Neural cell (in vitro differentiated cells): ENCODE measurements at regions not wholly inside any gene's neighbourhood (a gene's known extent, or its start where the extent isn't known, plus 50 kb on each side); places are given as distances from the start of the nearest gene placed in this dataset.

Experiments
- H2AFZ ChIP-seq: fragments of 200-600, 300-800 bp; sonication (generic), shearing (Covaris generic); 2 replicates; pipeline ENCODE4 v1.6.0; 2014; ENCODE audit warnings: low read depth, mild to moderate bottlenecking, antibody characterized with exemption, low read length, moderate library complexity
- H3F3A ChIP-seq: fragments of 200-600 bp; shearing (Covaris generic); 2 replicates; pipeline ENCODE4 v1.6.1; 2016; ENCODE audit warnings: mild to moderate bottlenecking, moderate library complexity, mixed read lengths, antibody characterized with exemption, low read length; ENCODE audit not compliant: insufficient read depth, poor library complexity, severe bottlenecking
- H3K27ac ChIP-seq: fragments of 200-600, 300-800 bp; sonication (generic), shearing (Covaris generic); 2 replicates; pipeline ENCODE4 v1.5.1; 2014; ENCODE audit warnings: mild to moderate bottlenecking, low read length, moderate library complexity
- H3K27me3 ChIP-seq: fragments of 300-800, 200-600 bp; sonication (generic), shearing (Covaris generic); 2 replicates; pipeline ENCODE4 v1.6.0; 2014; ENCODE audit warnings: mild to moderate bottlenecking, low read depth, low read length, moderate library complexity; ENCODE audit not compliant: insufficient read depth
- H3K36me3 ChIP-seq: fragments of 300-800, 200-600 bp; sonication (generic), shearing (Covaris generic); 2 replicates; pipeline ENCODE4 v1.5.1; 2014; ENCODE audit warnings: mild to moderate bottlenecking, antibody characterized with exemption, low read length, moderate library complexity; ENCODE audit not compliant: insufficient read depth
- H3K4me2 ChIP-seq: fragments of 300-800, 200-600 bp; sonication (generic), shearing (Covaris generic); 2 replicates; pipeline ENCODE4 v1.6.0; 2014; ENCODE audit warnings: mild to moderate bottlenecking, low read length
- H3K4me3 ChIP-seq: fragments of 300-800, 200-600 bp; sonication (generic), shearing (Covaris generic); 2 replicates; pipeline ENCODE4 v1.5.1; 2014; ENCODE audit warnings: mild to moderate bottlenecking, low read length, moderate library complexity
- H3K79me2 ChIP-seq: fragments of 200-600 bp; shearing (Covaris generic); replicated peaks from 2 replicates; pipeline ENCODE4 v1.6.0; 2014; ENCODE audit warnings: mild to moderate bottlenecking, low read length, moderate library complexity; ENCODE audit not compliant: insufficient read depth
- H3K9ac ChIP-seq: fragments of 300-800, 200-600 bp; sonication (generic), shearing (Covaris generic); 2 replicates; pipeline ENCODE4 v1.6.1; 2016; ENCODE audit warnings: mild to moderate bottlenecking, low read length, mixed read lengths
- H3K9me2 ChIP-seq: fragments of 200-600 bp; shearing (Covaris generic); 2 replicates; pipeline ENCODE4 v1.6.1; 2016; ENCODE audit warnings: mild to moderate bottlenecking, low read length, mixed read lengths; ENCODE audit not compliant: insufficient read depth
- H3K9me3 ChIP-seq: fragments of 200-600, 300-800 bp; sonication (generic), shearing (Covaris generic); 2 replicates; pipeline ENCODE4 v1.6.1; 2016; ENCODE audit warnings: mild to moderate bottlenecking, mixed run types, low read length, moderate library complexity, mixed read lengths
- H4K20me1 ChIP-seq: fragments of 200-600 bp; shearing (Covaris generic); 2 replicates; pipeline ENCODE4 v1.6.1; 2016; ENCODE audit warnings: mild to moderate bottlenecking, mixed run types; ENCODE audit not compliant: insufficient read depth
- CTCF ChIP-seq: fragments of 450-650 bp; IDR thresholded peaks from 2 replicates; pipeline ENCODE4 v1.5.1; 2014; ENCODE audit warnings: antibody characterized with exemption, mild to moderate bottlenecking, moderate library complexity; ENCODE audit not compliant: poor library complexity, severe bottlenecking
- EP300 ChIP-seq: fragments of 450-650 bp; conservative IDR thresholded peaks from 2 replicates; pipeline ENCODE4 v1.6.1; 2014; ENCODE audit warnings: antibody characterized with exemption, mild to moderate bottlenecking, moderate library complexity; ENCODE audit not compliant: poor library complexity, severe bottlenecking
- EZH2 ChIP-seq: fragments of 200-600, 300-800 bp; shearing (Covaris generic), sonication (generic); IDR thresholded peaks from 2 replicates; pipeline ENCODE4 v1.6.1; 2014; ENCODE audit warnings: antibody characterized with exemption, low read length, borderline replicate concordance, mild to moderate bottlenecking; ENCODE audit not compliant: insufficient read depth, poor library complexity, severe bottlenecking
- MXI1 ChIP-seq: fragments of 450-650 bp; conservative IDR thresholded peaks from 2 replicates; pipeline ENCODE4 v1.6.1; 2014; ENCODE audit warnings: antibody characterized with exemption, mild to moderate bottlenecking; ENCODE audit not compliant: poor library complexity, severe bottlenecking
- POLR2AphosphoS5 ChIP-seq: IDR thresholded peaks from 2 replicates; pipeline ENCODE4 v1.6.1; 2012
- RAD21 ChIP-seq: fragments of 450-650 bp; conservative IDR thresholded peaks from 2 replicates; pipeline ENCODE4 v1.6.1; 2014; ENCODE audit warnings: antibody characterized with exemption, mild to moderate bottlenecking, moderate library complexity
- REST ChIP-seq: IDR thresholded peaks from 2 replicates; pipeline ENCODE4 v1.6.1; 2012; ENCODE audit warnings: borderline replicate concordance
- SMC3 ChIP-seq: fragments of 450-650 bp; conservative IDR thresholded peaks from 2 replicates; pipeline ENCODE4 v1.6.1; 2014; ENCODE audit warnings: antibody characterized with exemption, mild to moderate bottlenecking, moderate library complexity; ENCODE audit not compliant: poor library complexity
- TAF1 ChIP-seq: IDR thresholded peaks from 2 replicates; pipeline ENCODE4 v1.6.1; 2012; ENCODE audit warnings: low read depth

- H3K36me3 ChIP-seq, result no peaks in the 10 kb centered on the region
These were observed 89.4 kb downstream of the LMO4 start for GRCh38 chr1:87418048-87418447.

GRCh38 chr1:87421809-87422208, 93.1 kb downstream of the LMO4 start:
- Histone ChIP-seq H3K27ac (no peak overlapping the region), H3K79me2 (no peaks in the 10 kb centered on the region), H3F3A (no peaks in the 10 kb centered on the region), H3K27me3 (no peaks in the 10 kb centered on the region), H3K4me2 (no peak overlapping the region), H2AFZ (no peak overlapping the region), H3K36me3 (no peaks in the 10 kb centered on the region), H3K9me3 (no peaks in the 10 kb centered on the region), H3K4me3 (no peak overlapping the region), H3K9me2 (no peaks in the 10 kb centered on the region), H4K20me1 (no peaks in the 10 kb centered on the region), H3K9ac (no peak overlapping the region)
- TF ChIP-seq EP300 (no peak), REST (no peak), MXI1 (no peak), SMC3 (no peak), POLR2AphosphoS5 (no peak), RAD21 (no peak), TAF1 (no peak)

More at GRCh38 chr1:87418048-87418447, 89.4 kb downstream of the LMO4 start:
- no peaks in the 10 kb centered on the region for H3K79me2 ChIP-seq
- no peak overlapping the region for H2AFZ ChIP-seq
- no peak overlapping the region for H3K4me3 ChIP-seq
- no peak for TF ChIP-seq EP300
- TF ChIP-seq SMC3, result no peak
- TF ChIP-seq MXI1, result no peak
- no peak for TF ChIP-seq POLR2AphosphoS5
- TF ChIP-seq CTCF, result no peak
- no peak for TF ChIP-seq REST
- no peak for TF ChIP-seq EZH2
- TF ChIP-seq TAF1, result no peak
- no peak for TF ChIP-seq RAD21
- H3K27me3 ChIP-seq, result no peaks in the 10 kb centered on the region
- no peaks in the 10 kb centered on the region for H3K9me3 ChIP-seq
- no peaks in the 10 kb centered on the region for H3F3A ChIP-seq
- H3K4me2 ChIP-seq, result no peak overlapping the region
- no peaks in the 10 kb centered on the region for H4K20me1 ChIP-seq
- no peak overlapping the region for H3K27ac ChIP-seq
- H3K9ac ChIP-seq, result no peak overlapping the region
- no peaks in the 10 kb centered on the region for H3K9me2 ChIP-seq
